PFSK-1 (cell line): ENCODE measurements at regions not wholly inside any gene's neighbourhood (a gene's known extent, or its start where the extent isn't known, plus 50 kb on each side); places are given as distances from the start of the nearest gene placed in this dataset.

ENCODE experiments used
- POLR2AphosphoS5 ChIP-seq: IDR thresholded peaks from 2 replicates; pipeline ENCODE4 v1.6.1; 2012; ENCODE audit warnings: low read depth, mild to moderate bottlenecking, control low read depth, low read length, moderate library complexity
- REST ChIP-seq, 2 experiments: IDR thresholded peaks; 2 replicates each; pipeline versions ENCODE4 v1.6.1 to v1.8.0; 2011 to 2012; ENCODE audit warnings: low read depth in 2 of 2, low read length in 2 of 2, control low read depth in 1 of 2, inconsistent platforms in 1 of 2, mild to moderate bottlenecking in 1 of 2, moderate library complexity in 1 of 2; ENCODE audit not compliant: insufficient read depth in 1 of 2
- SIN3A ChIP-seq: IDR thresholded peaks from 2 replicates; pipeline ENCODE4 v1.6.1; 2012; ENCODE audit warnings: mild to moderate bottlenecking, low read length, moderate library complexity, borderline replicate concordance; ENCODE audit not compliant: insufficient read depth

GRCh38 chr1:187236199-187236598 is 407.4 kb downstream of the PLA2G4A start:
- no peak for TF ChIP-seq POLR2AphosphoS5
- no peak for TF ChIP-seq SIN3A
- TF ChIP-seq REST (IDR thresholded peaks at IDR 0.05; ENCODE audit: insufficient read depth in 1 of 2, low read depth in 2 of 2, low read length in 2 of 2), result no peak
